BE2C (cell line): ENCODE measurements at regions not wholly inside any gene's neighbourhood (a gene's known extent, or its start where the extent isn't known, plus 50 kb on each side); places are given as distances from the start of the nearest gene placed in this dataset.

Source experiments
- DNase-seq: peaks from one replicate; pipeline ENCODE4 v3.0.0-alpha.2; 2020
- H3K27me3 ChIP-seq: fragments of 250-450 bp; sonication (Bioruptor Pico); 2 replicates; pipeline ENCODE4 v1.5.1; 2020; ENCODE audit warnings: mild to moderate bottlenecking
- H3K36me3 ChIP-seq: fragments of 250-450 bp; sonication (Bioruptor Pico); 2 replicates; pipeline ENCODE4 v1.5.1; 2020; ENCODE audit warnings: mild to moderate bottlenecking
- H3K4me1 ChIP-seq: fragments of 250-450 bp; sonication (Bioruptor Pico); 2 replicates; pipeline ENCODE4 v1.5.1; 2020
- H3K4me3 ChIP-seq: 2 replicates; pipeline ENCODE4 v1.5.1; 2011; ENCODE audit warnings: low read depth, low read length
- H3K9me3 ChIP-seq: fragments of 250-450 bp; sonication (Bioruptor Pico); 2 replicates; pipeline ENCODE4 v1.5.1; 2020
- CTCF ChIP-seq: IDR thresholded peaks from 2 replicates; pipeline ENCODE4 v1.5.1; 2012; ENCODE audit warnings: mild to moderate bottlenecking, low read depth, low read length

GRCh38 chr3:106184540-106185457 lies 316.0 kb upstream of the CBLB start:
- no peaks in the 10 kb centered on the region for H3K27me3 ChIP-seq
- no peak for TF ChIP-seq CTCF
- peaks cover 1% of the 10 kb centered on the region for H3K4me1 ChIP-seq

GRCh38 chr3:106185949-106186348 lies 317.1 kb upstream of the CBLB start:
- Histone ChIP-seq H3K27me3 (no peaks in the 10 kb centered on the region), H3K4me1 (peaks cover 5% of the 10 kb centered on the region), H3K4me3 (no peak overlapping the region), H3K9me3 (no peaks in the 10 kb centered on the region), H3K36me3 (no peaks in the 10 kb centered on the region)
- DNase-seq = no peak
- no peak for TF ChIP-seq CTCF

More at GRCh38 chr3:106184540-106185457, 316.0 kb upstream of the CBLB start:
- H3K4me3 ChIP-seq = no peak overlapping the region
- H3K36me3 ChIP-seq = no peaks in the 10 kb centered on the region
- H3K9me3 ChIP-seq = no peaks in the 10 kb centered on the region
- no peak for DNase-seq

- H3K4me1 ChIP-seq = peaks cover 20% of the 10 kb centered on the region
- no peak for TF ChIP-seq CTCF
- DNase-seq = no peak
- no peaks in the 10 kb centered on the region for H3K9me3 ChIP-seq
- H3K4me3 ChIP-seq = no peak overlapping the region
- H3K36me3 ChIP-seq = no peaks in the 10 kb centered on the region
- no peaks in the 10 kb centered on the region for H3K27me3 ChIP-seq
These were observed 321.5 kb upstream of the CBLB start for GRCh38 chr3:106190296-106190695.

GRCh38 chr3:106191211-106191610 lies 322.4 kb upstream of the CBLB start:
- H3K27me3 ChIP-seq = no peaks in the 10 kb centered on the region
- no peak for TF ChIP-seq CTCF
- H3K4me1 ChIP-seq = peaks cover 20% of the 10 kb centered on the region
- H3K4me3 ChIP-seq = no peak overlapping the region
- no peaks in the 10 kb centered on the region for H3K36me3 ChIP-seq
- H3K9me3 ChIP-seq = no peaks in the 10 kb centered on the region
- no peak for DNase-seq

GRCh38 chr3:106191913-106192312 lies 323.1 kb upstream of the CBLB start:
- peaks cover 20% of the 10 kb centered on the region for H3K4me1 ChIP-seq
- no peak for DNase-seq
- no peaks in the 10 kb centered on the region for H3K27me3 ChIP-seq
- H3K9me3 ChIP-seq = no peaks in the 10 kb centered on the region
- H3K36me3 ChIP-seq = no peaks in the 10 kb centered on the region
- H3K4me3 ChIP-seq = peak overlapping the region; percentile 2; the same call in 1 of the 2 replicates
- no peak for TF ChIP-seq CTCF

- no peak for TF ChIP-seq CTCF
- Histone ChIP-seq H3K4me1 (peaks cover 20% of the 10 kb centered on the region), H3K36me3 (no peaks in the 10 kb centered on the region), H3K4me3 (no peak overlapping the region), H3K27me3 (no peaks in the 10 kb centered on the region), H3K9me3 (no peaks in the 10 kb centered on the region)
- DNase-seq = no peak
These were observed 325.1 kb upstream of the CBLB start for GRCh38 chr3:106193876-106194275.
